Right lobe of liver (tissue), 4 donors: ENCODE measurements at regions not wholly inside any gene's neighbourhood (a gene's known extent, or its start where the extent isn't known, plus 50 kb on each side); places are given as distances from the start of the nearest gene placed in this dataset.

Experiments used
- POLR2A ChIP-seq: fragments of 450-650 bp; IDR thresholded peaks from one replicate; pipeline ENCODE4 v1.6.1; 2017; ENCODE audit warnings: antibody characterized with exemption, mild to moderate bottlenecking
- TF ChIP-seq, protein P1 (sequence below), 4 donors: fragments of 200-600 bp in 3 of 4; fragments of 450-650 bp in 1 of 4; IDR thresholded peaks; one replicate each; pipeline versions ENCODE4 v1.5.1 to v1.8.0; 2016 to 2022; ENCODE audit warnings: antibody characterized with exemption in 4 of 4, mild to moderate bottlenecking in 2 of 4
- donor health status: DM: no; HTN: no; CAD: no.
- donor health status: DM: no; HTN: no; CAD: no.
- donor health status: DM: no; HTN: yes; CAD: no.

GRCh38 chr5:17147170-17147569 is 70.3 kb upstream of the BASP1 start:
- TF ChIP-seq, protein P1, sequence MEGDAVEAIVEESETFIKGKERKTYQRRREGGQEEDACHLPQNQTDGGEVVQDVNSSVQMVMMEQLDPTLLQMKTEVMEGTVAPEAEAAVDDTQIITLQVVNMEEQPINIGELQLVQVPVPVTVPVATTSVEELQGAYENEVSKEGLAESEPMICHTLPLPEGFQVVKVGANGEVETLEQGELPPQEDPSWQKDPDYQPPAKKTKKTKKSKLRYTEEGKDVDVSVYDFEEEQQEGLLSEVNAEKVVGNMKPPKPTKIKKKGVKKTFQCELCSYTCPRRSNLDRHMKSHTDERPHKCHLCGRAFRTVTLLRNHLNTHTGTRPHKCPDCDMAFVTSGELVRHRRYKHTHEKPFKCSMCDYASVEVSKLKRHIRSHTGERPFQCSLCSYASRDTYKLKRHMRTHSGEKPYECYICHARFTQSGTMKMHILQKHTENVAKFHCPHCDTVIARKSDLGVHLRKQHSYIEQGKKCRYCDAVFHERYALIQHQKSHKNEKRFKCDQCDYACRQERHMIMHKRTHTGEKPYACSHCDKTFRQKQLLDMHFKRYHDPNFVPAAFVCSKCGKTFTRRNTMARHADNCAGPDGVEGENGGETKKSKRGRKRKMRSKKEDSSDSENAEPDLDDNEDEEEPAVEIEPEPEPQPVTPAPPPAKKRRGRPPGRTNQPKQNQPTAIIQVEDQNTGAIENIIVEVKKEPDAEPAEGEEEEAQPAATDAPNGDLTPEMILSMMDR (IDR thresholded peaks at IDR 0.05): no peak
- TF ChIP-seq POLR2A: no peak
